NCI-H1930 (cell line): ENCODE measurements at regions not wholly inside any gene's neighbourhood (a gene's known extent, or its start where the extent isn't known, plus 50 kb on each side); places are given as distances from the start of the nearest gene placed in this dataset.
"Not testable (repeated sequence)": the region's sequence is repeated elsewhere in the genome, so short reads cannot be mapped to it uniquely, and the experiment has no call there.

Experiments
- DNase-seq, 2 experiments: peaks; one replicate each; lab custom pipeline; 2025; lab: John Stamatoyannopoulos, UW

DNA sequence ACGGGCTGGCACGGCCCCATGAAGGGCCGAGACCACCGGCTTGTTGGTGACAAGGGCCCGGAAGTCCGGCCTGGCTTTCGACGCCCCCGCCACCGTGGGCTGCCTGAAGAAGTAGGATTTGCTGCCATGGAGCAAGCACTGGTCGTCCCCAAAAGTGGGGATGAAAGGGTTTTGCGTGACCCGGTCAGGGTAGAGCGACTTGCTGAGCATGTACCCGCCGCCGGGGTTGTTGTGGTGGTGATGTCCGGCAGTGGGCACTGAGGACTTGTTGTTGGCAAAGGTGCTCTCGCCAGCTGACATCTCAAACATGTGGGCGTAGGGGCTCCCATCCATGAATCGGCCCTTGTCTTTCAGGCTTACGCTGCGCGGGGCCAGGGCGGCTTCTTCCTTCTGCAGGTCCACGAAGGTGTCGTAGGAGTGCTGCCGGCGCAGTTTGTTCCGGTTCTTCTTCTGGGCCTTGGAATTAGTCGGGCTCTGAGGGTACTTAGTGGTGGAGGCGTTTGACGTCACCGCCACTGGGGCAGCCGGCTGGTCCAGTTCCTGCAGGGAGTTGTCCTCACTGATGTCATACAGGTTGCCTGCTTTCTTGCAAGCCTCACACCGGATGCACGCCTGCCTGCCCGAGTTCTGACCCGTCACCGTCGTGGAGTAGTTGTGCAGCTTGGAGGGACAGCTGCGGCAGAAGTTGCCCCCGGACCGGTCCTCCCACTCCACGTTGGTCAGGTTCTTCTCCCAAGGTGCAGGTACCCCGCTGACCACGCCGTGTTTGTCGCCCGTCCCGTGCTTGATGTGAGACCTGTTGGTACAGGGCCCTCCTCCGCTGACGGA, 366.6 kb downstream of the EMP1 start:
- DNase-seq: no peak

DNA sequence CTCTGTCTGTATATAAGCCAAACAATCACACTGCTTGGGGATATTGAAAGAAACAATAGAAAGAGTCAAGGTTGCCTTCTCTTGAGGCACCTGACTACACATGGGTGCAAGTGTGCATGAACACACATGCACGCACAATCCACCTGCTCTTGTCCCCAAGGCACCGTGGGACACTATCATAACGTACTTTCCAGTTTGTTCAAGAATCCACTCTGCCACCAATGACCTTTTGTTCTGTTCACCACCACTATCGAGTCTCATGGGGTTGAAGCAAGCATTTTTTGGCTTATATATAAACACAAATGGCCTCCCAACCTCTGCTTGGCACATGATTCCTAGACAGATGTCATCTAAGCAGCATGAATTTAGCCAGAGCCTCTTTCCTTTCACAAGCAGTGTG, 365.4 kb downstream of the EMP1 start:
- DNase-seq: no peak

- DNase-seq: no peak
Observed at GRCh38 chr12:13559318-13559978, 362.9 kb downstream of the EMP1 start.

DNA sequence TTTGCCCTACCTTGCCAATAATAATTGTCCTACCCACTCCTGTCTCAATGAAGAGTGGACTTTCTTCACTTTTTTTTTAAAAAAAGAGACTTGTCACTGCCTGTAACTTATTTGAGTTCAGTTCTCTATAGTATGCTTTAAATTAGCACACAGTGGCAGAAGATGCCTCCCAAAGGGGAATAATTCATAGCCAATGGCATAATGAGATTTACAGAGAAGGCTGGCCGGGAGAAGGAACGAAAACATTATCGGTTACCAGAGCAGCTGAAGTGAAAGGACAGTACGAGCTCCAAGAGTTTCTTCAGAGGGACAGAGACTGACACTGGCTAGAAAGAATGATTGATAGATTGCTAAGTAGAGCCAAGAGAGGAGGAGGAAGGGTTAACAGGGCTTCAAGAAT, 356.3 kb downstream of the EMP1 start:
- DNase-seq: no peak

GRCh38 chr12:13547283-13547682, 350.8 kb downstream of the EMP1 start:
- DNase-seq: no peak

GRCh38 chr12:13546231-13546630, 349.7 kb downstream of the EMP1 start:
- DNase-seq: no peak

- DNase-seq: no peak
Observed at GRCh38 chr12:13539051-13539450, 342.5 kb downstream of the EMP1 start.

DNA sequence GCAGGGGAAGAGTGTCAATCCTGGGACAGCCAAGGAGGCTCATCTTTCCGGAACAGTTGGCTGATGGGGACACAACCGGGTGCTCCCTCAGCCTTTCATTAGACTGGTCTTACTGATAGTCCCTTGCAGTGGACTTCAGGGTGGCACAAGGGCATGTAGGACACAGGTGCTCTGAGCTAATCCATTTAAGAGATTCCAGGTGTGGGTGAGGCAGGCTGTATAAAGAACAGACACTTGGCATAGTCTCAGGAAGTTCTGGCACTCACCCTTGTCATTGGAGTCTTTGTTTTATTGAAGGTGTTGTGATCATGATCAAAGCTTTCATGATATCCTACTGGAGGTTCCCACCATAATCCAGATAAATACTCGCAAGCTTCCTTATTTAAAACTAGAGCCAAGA, 341.6 kb downstream of the EMP1 start:
- DNase-seq: no peak

GRCh38 chr12:13537623-13538022, 341.1 kb downstream of the EMP1 start:
- no peak for DNase-seq

DNA sequence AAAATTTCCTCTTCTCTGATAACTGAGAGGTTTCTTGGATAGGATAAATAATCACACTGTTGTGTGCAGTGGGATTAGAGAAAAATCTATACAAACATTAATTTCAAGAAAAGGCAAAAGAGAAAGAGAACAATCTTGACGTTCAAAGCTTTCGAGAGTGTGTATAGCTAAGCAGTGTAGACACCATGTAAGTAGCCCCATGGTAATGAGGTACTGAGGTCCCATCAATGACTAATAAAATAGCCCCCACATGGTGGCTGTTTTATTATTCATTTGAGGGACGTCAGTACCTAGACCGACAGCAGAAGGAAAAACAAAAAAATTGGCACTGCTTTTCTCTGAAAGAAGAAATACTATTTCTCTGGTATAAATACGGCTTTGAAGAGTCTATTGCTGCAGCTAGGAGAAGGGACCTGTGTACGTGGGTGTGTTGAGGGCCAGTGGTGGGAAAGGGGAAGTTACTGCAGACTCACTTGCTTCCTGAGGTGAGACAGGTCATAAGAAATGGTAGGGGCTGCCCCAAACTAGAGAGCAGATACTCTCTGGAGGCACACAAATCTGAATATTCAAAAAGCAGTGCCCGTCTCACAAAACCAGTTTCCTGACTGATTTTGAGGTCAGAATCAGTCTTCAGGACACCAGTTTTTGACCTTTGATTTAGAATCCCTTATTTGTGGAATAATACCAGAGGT, 339.8 kb downstream of the EMP1 start:
- no peak for DNase-seq

- DNase-seq: peak; percentile 47 to 79
Observed at GRCh38 chr12:13534645-13535398, 338.3 kb downstream of the EMP1 start.

- DNase-seq: no peak
Observed at GRCh38 chr12:13534242-13534641, 337.7 kb downstream of the EMP1 start.

DNA sequence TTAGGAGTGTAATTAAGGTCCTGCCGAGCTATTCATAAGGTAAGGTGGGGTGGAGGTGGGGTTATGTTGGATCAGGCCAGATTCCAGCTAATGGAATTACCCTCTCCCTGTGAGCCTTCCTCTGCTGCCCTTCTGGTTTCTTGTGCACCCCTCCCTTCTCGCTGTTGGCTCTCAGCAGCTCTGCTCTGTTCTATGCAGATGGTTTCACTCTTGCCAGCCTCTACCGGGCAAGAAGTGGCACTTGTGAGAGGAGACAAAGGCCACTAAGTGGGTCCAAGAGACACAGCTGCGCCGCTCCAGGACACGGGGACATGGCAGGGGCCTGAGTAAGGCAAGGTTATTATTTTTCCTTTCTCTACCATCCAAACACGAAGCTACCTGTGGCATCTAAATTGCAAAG, 334.4 kb downstream of the EMP1 start:
- DNase-seq: no peak

- DNase-seq: not testable (repeated sequence)
Observed at GRCh38 chr12:13526185-13526921, 329.8 kb downstream of the EMP1 start.

GRCh38 chr12:13523536-13524307, 327.2 kb downstream of the EMP1 start:
- no peak for DNase-seq

DNA sequence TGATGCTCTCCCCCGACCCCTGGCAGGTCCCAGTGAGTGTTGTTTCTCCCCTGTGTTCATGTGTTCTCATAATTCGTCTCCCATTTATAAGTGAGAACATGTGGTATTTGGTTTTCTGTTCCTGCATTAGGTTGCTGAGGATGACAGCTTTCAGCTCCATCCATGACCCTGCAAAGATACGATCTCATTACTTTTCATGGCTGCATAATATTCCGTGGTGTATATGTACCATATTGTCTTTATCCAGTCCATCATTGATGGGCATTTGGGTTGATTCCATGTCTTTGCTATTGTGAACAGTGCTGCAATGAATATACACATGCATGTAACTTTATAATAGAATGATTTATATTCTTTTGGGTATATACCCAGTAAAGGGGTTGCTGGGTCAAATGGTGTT, 321.5 kb downstream of the EMP1 start:
- DNase-seq: not testable (repeated sequence)

- no peak for DNase-seq
Observed at GRCh38 chr12:13509740-13510139, 313.2 kb downstream of the EMP1 start.

DNA sequence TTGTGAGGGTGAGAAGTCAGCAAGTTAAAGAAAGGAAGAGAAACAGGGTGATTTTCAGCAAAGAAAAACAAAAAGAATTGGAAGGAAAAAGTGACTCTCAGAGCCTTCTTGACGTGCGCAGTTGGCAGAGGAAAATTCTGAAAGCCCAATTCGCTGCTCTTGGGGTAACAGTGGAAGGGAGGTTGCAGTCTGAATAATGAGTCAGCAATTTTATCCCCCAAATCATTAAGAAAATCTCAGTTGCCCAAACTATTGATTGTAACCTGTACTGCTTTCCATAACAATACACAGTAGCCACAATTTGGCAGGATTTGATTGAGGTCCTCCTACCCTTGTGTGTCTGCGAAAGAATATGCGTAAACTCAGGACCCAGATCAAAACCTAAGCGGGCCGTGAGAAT, 309.1 kb downstream of the EMP1 start:
- no peak for DNase-seq

- DNase-seq: no peak
Observed at GRCh38 chr12:13505224-13505623, 308.7 kb downstream of the EMP1 start.

DNA sequence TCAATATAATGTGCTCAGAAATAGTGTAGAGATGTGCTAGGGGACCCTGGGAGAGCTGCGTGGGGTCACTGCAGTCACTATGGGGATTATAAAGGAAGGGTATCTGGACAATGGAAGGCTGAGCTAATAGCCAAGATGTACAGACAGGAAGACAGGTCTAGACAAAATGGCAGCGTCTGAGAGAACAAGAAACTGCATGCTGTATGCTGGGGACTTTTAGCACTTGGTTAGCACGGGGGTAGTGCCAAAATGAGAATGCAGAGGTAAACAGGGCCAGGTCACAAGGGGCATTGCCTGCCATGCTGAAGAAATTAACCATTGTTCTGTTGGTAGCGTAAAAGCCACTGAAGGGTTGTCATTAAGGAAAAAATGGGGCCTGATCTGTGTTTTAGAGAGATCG, 308.2 kb downstream of the EMP1 start:
- DNase-seq: no peak

DNA sequence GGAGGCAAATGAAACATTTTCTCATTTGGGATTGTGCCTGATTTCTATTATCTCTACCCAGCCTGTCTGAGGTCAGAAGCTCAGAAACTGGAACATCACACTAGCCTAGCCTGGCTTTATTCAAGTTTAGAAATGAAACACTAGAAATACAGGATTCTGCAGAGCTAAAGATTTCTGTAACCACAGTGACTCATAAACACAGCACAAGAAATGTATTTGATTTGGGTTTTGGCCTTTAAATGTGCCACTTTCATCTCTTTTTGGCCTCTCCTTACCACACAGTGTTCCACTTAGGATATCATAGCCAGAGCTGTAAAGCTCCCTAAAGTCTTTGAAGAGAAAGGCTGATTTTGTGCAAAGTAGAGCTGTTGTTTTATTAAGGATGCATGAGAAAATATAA, 307.5 kb downstream of the EMP1 start:
- DNase-seq: no peak
